Activated CD8-positive, alpha-beta memory T cell treated with anti-CD3 and anti-CD28 coated beads for 36 hours (primary cell): ENCODE measurements at regions not wholly inside any gene's neighbourhood (a gene's known extent, or its start where the extent isn't known, plus 50 kb on each side); places are given as distances from the start of the nearest gene placed in this dataset.
"Not testable (repeated sequence)": the region's sequence is repeated elsewhere in the genome, so short reads cannot be mapped to it uniquely, and the experiment has no call there.

Source experiments
- CTCF ChIA-PET: fragments of 350-600 bp; sonication (Branson Sonifier 250); formaldehyde crosslinking; loops from one replicate; lab custom pipeline; 2021; ENCODE audit warnings: antibody characterized with exemption; lab: Charles Lee
- POLR2A ChIA-PET: fragments of 350-600 bp; sonication (Branson Sonifier 250); formaldehyde crosslinking; loops from one replicate; lab custom pipeline; 2021; ENCODE audit warnings: antibody characterized with exemption; lab: Charles Lee

GRCh38 chr9:100639854-100640253 is 62.0 kb downstream of the CAVIN4 start:
- ChIA-PET POLR2A (no interaction called here), CTCF (no interaction called here)

- ChIA-PET CTCF (no interaction called here), POLR2A (no interaction called here)
Observed at GRCh38 chr9:100640447-100641050, 62.7 kb downstream of the CAVIN4 start.

- POLR2A ChIA-PET: no interaction called here
- CTCF ChIA-PET: no interaction called here
Observed at GRCh38 chr9:100641166-100641565, 63.3 kb downstream of the CAVIN4 start.

GRCh38 chr9:100652850-100653249 is 75.0 kb downstream of the CAVIN4 start:
- ChIA-PET CTCF (no interaction called here), POLR2A (no interaction called here)

GRCh38 chr9:100653643-100654334 is 75.9 kb downstream of the CAVIN4 start:
- ChIA-PET POLR2A (no interaction called here), CTCF (no interaction called here)

- CTCF ChIA-PET, POLR2A ChIA-PET: not testable (repeated sequence)
Observed at GRCh38 chr9:100656851-100657250, 79.0 kb downstream of the CAVIN4 start.

- ChIA-PET POLR2A (no interaction called here), CTCF (no interaction called here)
Observed at GRCh38 chr9:100661668-100662067, 83.8 kb downstream of the CAVIN4 start.

- POLR2A ChIA-PET: no interaction called here
- CTCF ChIA-PET: no interaction called here
Observed at GRCh38 chr9:100662122-100662521, 84.2 kb downstream of the CAVIN4 start.

GRCh38 chr9:100667448-100667847 is 89.6 kb downstream of the CAVIN4 start:
- POLR2A ChIA-PET: no interaction called here
- CTCF ChIA-PET: no interaction called here

- ChIA-PET CTCF (no interaction called here), POLR2A (no interaction called here)
Observed at GRCh38 chr9:100668024-100668423, 90.1 kb downstream of the CAVIN4 start.

GRCh38 chr9:100669968-100670367 is 92.1 kb downstream of the CAVIN4 start:
- POLR2A ChIA-PET: no interaction called here
- CTCF ChIA-PET: no interaction called here

- ChIA-PET CTCF (no interaction called here), POLR2A (no interaction called here)
Observed at GRCh38 chr9:100670719-100671118, 92.8 kb downstream of the CAVIN4 start.

GRCh38 chr9:100671898-100672297 is 94.0 kb downstream of the CAVIN4 start:
- ChIA-PET POLR2A (no interaction called here), CTCF (no interaction called here)

- POLR2A ChIA-PET: no interaction called here
- CTCF ChIA-PET: no interaction called here
Observed at GRCh38 chr9:100673249-100673648, 95.4 kb downstream of the CAVIN4 start.

- POLR2A ChIA-PET: no interaction called here
- CTCF ChIA-PET: no interaction called here
Observed at GRCh38 chr9:100674419-100675122, 96.7 kb downstream of the CAVIN4 start.

GRCh38 chr9:100679834-100680233 is 102.0 kb downstream of the CAVIN4 start:
- ChIA-PET CTCF (no interaction called here), POLR2A (no interaction called here)

- POLR2A ChIA-PET: no interaction called here
- CTCF ChIA-PET: no interaction called here
Observed at GRCh38 chr9:100686420-100686819, 108.5 kb downstream of the CAVIN4 start.

GRCh38 chr9:100689635-100690034 is 111.8 kb downstream of the CAVIN4 start:
- CTCF ChIA-PET: no interaction called here
- POLR2A ChIA-PET: no interaction called here

GRCh38 chr9:100690438-100690837 is 112.6 kb downstream of the CAVIN4 start:
- POLR2A ChIA-PET: no interaction called here

GRCh38 chr9:100697339-100697738 is 119.5 kb downstream of the CAVIN4 start:
- ChIA-PET CTCF (no interaction called here), POLR2A (no interaction called here)

More at GRCh38 chr9:100690438-100690837, 112.6 kb downstream of the CAVIN4 start:
- CTCF ChIA-PET: no interaction called here

GRCh38 chr9:100698945-100699344 is 121.1 kb downstream of the CAVIN4 start:
- CTCF ChIA-PET: no interaction called here

More at GRCh38 chr9:100698945-100699344, 121.1 kb downstream of the CAVIN4 start:
- POLR2A ChIA-PET: no interaction called here
